HG02852 (cell line): ENCODE measurements at regions not wholly inside any gene's neighbourhood (a gene's known extent, or its start where the extent isn't known, plus 50 kb on each side); places are given as distances from the start of the nearest gene placed in this dataset.
"Not testable (repeated sequence)": the region's sequence is repeated elsewhere in the genome, so short reads cannot be mapped to it uniquely, and the experiment has no call there.

Source experiments
- ATAC-seq: cut with Tn5 transposase; IDR thresholded peaks from one replicate; pipeline ENCODE4 v1.9.1; 2021; ENCODE audit warnings: mild to moderate bottlenecking, moderate library complexity; ENCODE audit not compliant: unreplicated experiment

DNA sequence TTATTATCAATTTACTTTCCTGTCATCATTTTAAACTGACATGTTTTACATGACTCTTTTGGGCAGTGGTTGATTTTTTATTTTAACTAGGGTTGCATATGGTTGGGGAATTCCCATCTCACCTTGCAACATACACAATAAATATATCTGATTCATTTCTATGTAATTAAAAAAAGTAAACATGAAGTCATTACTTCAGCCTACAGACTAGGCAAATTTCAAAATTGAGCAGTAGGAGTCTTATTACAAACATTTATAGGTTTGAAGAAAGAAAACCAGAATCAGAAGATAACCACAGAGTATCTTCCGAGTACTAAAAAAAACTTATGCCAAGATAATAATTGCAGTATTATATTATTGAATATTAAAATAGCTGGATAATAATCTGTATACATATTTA, 377.0 kb upstream of the VRK2 start:
- ATAC-seq, result no peak

DNA sequence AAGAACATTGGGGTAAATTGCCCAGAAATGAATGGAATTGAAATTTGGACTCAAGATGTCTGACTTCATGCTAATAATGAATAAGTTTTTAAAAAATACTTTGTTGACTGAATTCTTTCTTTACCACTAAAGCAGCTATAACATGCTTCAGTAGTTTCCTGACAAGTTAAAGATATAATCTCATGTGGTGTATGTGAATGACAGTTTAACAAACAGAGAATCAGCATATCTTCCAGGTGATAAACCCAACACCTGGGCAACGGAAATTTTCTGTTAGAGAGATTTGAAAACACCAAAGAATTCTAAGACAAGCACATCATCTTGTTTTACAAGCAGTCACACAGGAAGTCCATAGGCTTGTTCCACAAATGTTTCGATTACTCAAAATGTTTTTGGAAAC, 372.6 kb upstream of the VRK2 start:
- no peak for ATAC-seq

DNA sequence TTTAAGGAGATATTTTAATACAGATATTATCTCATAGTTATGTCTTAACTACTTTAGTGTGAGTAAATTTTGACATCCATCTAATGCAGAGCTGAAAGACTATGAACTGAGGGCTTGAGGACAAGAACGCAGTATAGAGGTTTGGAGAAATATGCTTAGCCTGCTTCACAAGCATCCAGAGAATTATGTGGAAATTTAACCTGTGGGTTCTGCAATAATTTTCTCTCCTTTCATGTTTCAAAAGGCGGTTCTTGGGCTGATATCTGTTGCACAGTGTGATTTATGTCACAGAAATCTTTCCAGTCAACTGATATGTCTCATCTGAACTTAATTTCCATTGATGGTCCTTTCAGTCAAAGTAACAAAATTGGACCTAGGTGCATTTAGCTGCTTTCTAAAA, 371.9 kb upstream of the VRK2 start:
- ATAC-seq, result no peak

DNA sequence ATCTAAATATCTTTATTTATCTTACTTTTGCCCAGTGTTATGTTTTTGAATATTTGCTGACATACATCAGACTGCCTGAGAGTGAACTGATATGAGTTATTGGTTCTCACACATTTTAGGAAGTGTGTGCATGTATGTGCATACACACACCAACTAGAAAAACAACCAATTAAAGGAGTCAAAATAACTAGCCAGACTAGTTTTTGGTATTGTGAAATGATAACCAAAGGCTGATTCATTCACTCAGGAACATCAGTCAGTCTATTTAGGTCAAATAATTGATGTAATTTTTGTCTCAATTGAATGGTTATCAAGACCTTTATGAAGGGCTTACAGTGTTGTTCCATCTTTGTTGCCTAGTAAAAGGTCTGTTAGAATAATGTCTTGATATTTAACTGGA, 369.3 kb upstream of the VRK2 start:
- no peak for ATAC-seq

DNA sequence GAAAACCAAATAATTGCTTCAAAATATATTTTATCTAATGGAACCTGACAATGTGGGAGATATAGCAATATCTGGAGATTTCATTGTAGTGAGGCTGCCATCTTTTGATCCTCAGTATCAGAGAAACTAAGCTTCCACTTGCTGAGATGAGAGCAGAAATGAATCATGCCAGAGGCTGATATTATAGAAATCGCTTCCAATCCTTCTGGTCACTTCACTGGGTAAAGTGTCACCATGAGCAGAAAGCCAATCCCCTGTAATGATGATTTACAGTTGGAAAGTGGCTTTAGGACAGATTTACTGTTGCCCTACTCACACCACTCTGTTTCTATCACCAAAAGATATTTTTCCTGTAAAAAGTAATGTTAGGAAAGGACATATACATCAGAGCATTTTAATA, 365.0 kb upstream of the VRK2 start:
- ATAC-seq, result no peak

DNA sequence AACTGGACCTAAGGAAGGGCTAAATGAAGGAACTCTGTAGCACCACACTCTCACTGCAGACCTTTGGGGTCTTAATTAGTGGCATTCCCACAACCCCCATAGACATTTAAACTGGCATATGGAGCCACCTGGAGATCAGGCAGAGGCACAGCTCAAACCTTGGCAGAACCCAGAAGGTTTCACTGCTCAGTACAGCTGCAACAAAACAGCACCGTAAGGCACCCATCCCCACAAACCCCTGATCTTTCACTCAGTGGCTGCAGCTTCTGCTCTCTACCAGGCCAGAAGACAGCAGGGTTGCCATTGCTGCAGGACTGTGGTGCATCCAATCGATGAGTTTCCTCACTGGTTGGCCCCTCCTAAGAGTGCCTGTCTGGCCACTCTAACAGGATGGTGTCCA, 361.6 kb upstream of the VRK2 start:
- ATAC-seq, result no peak

DNA sequence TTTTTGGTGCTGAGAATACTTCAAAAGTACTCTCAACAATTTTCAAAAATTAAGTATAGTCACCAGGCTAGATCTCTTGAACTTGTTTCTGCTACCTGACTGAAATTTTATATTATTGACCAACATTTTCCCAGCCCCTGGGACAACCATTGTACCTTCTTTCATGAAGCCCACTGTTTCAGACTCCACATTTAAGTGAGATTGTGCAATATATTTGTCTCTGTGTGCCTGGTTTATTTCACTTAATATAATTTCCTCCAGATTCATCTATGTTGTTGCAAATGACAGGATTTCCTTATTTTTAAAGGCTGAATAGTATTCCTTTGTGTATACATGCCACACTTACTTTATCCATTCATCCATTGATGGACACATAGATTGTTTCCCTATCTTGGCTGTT, 354.2 kb upstream of the VRK2 start:
- ATAC-seq, result no peak

DNA sequence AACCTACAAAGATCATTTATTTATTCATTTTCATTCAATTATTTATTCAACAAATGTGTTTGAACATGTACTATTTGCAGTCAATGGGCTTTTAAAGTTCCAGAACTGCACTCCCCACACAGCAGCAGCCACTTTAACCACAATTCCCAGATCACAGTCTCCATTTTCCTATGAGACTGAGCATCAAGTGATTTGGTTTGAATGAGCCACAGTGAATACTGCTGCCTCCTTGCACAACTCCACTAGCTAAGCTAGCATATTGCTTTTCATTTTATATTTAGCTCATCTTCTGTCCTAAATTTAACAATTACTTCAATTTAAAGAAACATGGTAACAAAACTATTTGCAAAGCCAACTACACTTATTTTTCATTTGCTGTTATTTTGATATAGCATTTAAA, 353.4 kb upstream of the VRK2 start:
- ATAC-seq, result no peak

DNA sequence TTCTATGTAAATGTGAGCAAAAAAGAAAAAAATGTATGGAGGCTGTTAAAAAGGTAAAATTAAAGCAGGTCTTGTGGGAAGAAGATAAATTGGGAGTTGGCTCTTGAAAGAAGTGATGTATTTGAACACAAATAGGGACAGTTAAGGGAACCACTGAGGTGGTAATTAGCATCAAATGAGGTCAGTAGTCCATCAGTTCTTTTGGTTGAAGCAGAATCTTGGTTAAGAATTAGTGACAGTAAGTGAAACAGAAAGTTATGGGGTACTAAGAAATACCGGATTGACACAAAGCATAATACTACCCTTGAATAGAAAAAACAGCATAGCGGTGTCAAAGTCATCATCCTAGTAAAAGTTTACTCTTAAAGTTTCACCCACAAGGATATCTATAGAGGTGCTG, 352.6 kb upstream of the VRK2 start:
- no peak for ATAC-seq

DNA sequence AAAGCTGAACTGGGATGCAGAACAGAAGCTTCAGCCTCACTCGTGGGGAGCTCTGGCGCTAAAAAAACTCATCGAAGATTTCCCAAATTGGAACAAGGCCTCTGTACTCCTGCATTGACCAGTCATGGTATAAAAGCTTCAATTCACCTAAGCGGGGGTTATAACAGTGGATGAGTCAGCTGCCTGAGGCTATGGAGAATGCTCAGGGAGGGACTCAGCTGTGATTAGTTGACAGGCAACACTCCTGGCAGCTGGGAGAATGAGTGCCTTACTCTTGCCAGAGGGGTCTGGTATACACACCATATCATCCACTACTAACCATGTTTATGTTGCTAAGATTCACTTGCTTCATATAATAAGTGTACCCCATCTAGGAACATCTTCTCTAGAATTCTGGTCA, 350.6 kb upstream of the VRK2 start:
- ATAC-seq, result no peak

DNA sequence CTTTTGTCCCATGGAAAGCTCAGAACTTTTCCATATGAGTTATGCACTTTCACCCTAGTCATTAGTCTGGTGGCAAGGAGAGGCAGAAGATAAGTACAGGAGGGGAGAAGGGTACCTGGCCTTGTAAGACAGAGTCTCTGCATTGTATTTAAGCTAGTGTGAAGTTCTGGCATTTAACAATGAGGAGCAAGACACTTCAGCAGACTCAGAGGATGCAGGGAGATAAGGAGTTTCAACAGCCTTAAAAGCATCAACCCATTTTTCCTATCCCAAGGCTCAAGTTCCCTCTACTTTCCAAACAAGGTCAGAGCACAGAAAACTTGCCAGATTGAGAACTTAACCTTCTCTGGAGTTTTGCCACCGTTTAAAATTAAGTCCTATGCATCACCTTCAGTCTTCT, 348.2 kb upstream of the VRK2 start:
- ATAC-seq, result no peak

DNA sequence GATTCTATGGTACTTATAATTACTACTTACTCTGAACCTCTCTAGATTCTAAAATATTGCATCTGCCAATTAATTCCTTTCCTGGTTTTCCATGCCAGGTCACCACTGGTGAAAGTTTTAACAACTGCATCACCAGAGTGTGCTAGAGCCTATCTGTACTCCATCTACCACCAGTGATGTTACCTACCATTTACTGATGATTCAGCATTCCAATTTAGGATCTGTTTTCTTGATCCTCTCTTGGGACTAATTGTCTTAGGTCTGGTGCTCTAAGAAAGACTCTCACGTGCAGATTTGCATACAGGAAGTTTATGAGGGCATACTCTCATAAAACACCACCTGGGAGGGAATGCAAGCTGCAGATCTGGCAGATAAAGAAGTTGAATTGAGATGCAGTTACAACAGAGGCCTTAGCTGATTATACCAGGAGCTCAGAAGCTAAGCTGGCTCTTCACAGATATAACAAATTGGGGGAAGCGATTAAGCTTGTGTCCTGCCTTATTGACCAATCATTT, 347.6 kb upstream of the VRK2 start:
- ATAC-seq, result no peak

DNA sequence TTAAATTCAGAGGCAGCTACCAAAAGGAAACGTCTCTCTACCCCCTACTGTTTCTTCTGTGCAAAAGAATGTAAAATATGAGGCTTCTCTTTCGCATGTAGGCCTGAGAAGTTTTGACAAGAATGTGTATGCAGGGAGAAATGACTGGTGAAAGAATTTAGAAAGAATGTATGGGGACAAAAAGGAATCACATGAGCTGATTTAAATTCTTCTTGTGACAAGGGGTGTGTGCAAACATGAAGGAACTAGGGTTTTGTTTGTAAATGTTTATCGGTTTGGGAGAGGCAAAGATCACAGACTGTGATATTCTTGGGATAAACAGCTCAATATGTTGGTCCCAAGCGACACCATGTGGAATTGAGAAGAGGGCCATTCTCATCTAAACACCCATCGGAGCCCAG, 345.2 kb upstream of the VRK2 start:
- no peak for ATAC-seq

DNA sequence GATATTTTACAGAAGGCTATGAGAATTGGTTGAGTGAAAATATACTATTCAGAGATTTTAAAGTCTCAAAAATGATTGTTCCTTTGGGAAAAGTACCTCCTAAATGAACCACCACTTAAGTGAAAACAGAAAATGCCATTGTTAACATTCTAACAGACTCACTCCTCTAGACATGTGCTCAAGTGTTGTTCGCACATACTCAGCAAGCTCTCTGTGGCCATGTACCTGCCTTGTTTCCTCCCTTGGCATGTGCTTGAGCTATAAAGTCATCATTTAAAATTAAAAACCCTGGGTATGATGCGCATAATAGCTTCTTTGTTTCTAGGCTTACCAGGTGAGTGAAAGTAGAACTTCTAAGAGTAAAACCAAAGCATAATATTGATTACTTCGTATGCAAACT, 343.2 kb upstream of the VRK2 start:
- no peak for ATAC-seq

DNA sequence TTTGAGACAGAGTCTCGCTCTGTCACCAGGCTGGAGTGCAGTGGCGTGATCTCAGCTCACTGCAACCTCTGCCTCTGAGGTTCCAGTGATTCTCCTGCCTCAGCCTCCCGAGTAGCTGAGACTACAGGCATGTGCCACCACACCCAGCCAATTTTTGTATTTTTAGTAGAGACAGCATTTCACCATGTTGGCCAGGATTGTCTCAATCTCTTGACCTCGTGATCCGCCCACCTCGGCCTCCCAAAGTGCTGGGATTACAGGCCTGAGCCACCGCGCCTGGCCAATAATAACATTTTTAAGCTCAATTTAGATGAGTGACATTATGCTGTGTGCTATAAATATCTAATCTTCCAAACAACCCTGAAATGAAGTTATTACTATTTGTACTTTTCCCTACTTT, 338.8 kb upstream of the VRK2 start:
- not testable (repeated sequence) for ATAC-seq

DNA sequence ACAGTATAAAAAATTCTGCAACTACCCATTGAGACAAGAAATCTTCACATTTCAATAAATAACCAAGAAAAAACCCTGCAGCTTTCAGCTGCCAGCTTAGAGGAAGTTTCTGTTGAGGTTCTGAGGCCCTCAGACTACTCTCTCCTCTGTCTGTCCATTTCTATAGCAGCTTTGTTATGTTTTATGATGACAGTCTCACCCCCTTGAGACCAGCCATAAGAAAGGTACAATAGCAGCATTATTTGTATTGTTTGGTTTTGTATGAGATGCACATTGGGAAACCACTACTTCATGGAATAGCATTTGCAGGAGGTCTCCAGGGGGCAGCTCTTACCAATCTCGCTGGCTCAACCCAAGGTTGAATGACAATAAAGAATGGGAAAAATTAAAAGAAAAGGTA, 334.6 kb upstream of the VRK2 start:
- ATAC-seq, result no peak

DNA sequence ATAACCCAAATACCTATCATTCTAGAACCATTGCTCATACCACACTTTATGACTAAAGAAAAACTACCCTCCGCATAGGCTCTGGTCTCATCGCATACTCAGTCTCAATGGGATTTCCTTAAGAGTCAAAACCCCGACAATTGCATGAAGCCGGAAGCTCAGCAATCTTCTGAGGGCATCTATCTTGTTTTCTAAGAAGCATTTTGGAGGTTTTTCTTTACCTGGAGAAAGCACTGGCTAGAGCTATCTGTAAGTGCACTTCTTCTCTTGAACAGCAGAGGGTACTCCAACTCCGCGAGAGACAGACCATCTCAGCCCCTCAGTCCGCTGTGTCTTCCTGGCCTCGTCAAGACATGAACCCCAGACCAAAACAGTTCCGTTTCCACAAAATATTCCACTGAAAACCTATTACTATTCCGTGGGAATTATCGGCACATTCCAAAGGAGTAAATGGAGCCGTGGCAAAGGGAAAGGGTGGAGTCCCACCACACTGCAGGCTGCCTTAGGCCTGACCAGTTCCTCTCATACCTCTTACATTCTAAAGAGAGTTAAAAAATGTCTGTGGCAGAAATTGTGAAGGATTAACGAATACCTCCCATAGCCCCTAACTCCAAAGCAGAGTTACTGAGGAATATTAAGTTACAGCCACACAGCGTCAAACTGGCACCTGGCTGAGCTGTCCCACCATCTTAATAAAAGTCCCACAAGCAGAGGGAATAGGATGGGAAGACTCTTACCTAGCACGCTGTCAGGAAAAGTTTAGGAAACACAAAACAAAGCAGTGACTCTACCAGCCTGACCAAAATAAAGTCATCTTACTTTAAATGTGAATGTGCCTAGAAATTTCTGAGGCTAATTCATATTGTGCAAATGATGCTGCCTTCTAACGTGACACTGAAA, 325.6 kb upstream of the VRK2 start:
- ATAC-seq, result peak; percentile 100

DNA sequence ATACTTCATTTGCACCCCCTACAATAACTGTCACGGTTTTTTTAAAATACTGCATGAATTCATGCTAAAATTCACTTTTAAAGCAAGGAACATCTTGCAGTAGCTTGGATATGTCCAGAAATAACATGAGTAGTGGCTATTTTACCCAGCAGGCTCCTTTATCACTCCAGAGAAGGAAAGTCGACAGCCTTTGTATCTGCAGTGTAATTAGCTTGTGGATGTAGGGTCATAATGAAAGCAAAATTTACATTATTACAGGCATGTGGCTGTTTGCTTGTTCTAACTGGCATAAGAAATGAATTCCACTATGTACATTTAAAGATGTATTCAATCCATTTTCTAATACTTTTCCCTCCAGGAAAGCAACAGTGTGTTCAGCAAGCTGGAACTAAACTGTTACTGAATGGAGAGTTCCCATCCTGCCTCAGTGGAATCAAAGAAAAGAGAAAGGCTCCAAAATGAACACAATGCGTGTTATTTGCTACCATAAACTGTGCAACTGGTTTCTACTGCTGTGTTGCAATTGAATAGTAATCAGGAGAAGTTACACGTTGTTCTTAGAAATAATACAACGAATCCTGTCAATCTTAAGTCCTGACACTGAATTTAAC, 321.2 kb upstream of the VRK2 start:
- no peak for ATAC-seq

DNA sequence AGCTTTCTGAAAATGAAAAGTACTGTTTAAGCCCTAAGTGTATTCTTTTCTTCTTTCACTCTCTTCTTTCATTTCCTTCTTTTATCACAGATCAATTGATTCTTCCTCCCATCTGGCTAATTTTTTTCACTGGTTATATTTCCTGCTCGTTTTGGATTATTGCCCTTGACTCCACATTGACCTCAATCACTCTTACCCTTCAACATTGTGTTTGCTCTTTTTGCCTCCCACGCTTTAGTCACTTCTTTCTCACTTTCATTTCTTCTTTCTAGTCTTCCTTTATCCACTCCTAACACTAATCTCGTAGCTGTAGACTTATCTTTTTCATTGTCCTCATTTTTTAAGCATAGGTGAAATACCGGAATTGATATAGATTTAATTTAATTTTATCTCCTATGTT, 320.3 kb upstream of the VRK2 start:
- peak; percentile 73 for ATAC-seq

DNA sequence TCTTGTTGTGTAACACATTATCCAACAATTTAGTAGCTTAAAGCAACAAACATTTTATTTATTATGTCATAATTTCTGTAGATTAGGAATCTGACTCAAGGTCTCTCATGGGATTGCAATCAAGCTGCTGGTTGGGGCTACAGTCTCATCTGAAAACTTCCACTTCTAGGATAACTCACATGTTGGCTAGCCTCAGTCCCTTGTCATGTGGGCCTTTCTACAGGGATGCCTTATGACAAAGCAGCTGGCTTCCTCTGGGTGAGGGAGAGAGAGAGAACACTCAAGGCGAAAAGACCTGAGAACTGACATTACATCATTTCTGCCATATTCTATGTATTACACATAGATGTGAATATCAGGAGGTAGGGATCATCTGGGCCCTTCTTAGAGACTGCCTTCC, 317.9 kb upstream of the VRK2 start:
- ATAC-seq, result no peak

DNA sequence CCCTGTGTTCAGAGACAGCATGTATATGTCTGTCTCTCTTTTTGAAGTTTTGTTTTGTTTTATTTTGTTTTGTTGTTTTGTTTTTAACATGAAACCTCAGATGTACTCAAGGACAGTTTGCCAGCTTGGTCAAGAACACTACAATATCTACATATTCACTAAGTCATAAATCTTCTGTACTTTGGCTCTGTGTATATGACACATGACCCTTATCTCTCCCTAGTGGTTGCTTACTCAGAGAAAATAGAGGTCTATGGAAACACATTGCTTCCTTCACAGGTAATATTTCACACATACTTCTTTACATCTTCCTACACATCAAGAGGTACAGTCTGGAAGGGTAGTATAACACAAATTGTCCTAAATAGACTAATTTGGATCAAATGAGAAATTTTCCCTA, 312.6 kb upstream of the VRK2 start:
- ATAC-seq, result no peak

DNA sequence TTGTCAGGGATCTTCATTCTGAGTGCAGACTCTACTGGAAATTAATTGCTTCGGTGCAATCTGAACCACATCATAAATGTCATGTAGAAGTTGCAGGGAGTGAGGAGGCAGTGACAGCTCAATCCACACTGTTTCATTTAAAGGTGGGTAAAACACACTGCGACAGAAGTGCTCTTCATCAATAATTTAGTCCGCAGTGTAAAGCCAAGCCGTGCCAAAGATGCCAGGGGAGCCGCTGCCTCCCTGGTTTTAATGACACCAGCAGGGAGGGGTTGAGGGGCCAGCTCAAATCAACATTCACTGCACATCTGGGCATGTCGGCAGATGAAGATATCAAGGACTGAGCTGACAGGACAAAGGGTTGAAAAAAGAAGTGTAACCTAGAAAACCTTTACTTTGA, 305.7 kb upstream of the VRK2 start:
- ATAC-seq, result no peak

DNA sequence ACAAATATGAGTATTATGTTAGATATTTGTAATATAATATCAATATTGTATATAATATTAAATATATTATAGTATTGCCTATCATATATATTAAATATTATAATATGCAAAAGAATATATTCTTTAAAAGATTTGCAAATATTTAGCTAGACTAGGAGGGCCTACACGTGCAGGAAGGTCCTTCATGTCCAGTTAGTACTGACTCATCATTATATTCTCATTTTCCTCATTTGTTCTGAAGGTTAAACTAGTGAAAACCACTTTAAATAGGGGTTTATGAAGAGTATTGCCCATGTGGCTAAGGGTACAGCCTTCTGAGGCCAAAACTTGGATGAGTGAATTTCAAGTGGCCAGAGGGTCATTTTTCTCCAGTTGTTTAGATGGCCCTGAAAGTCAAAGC, 293.0 kb upstream of the VRK2 start:
- ATAC-seq, result no peak
